HG03196 (cell line): ENCODE measurements at regions not wholly inside any gene's neighbourhood (a gene's known extent, or its start where the extent isn't known, plus 50 kb on each side); places are given as distances from the start of the nearest gene placed in this dataset.

Experiments used
- ATAC-seq: cut with Tn5 transposase; IDR thresholded peaks from one replicate; pipeline ENCODE4 v1.9.1; 2021; ENCODE audit not compliant: unreplicated experiment

GRCh38 chr14:38526826-38527501 is 271.1 kb upstream of the CLEC14A start:
- no peak for ATAC-seq

GRCh38 chr14:38524636-38525509 is 269.0 kb upstream of the CLEC14A start:
- ATAC-seq, result no peak

GRCh38 chr14:38522724-38523123 is 266.8 kb upstream of the CLEC14A start:
- ATAC-seq, result no peak

- no peak for ATAC-seq
Observed at GRCh38 chr14:38521591-38521990, 265.7 kb upstream of the CLEC14A start.

- no peak for ATAC-seq
Observed at GRCh38 chr14:38517426-38517825, 261.5 kb upstream of the CLEC14A start.

GRCh38 chr14:38512236-38512635 is 256.3 kb upstream of the CLEC14A start:
- no peak for ATAC-seq

- ATAC-seq, result no peak
Observed at GRCh38 chr14:38507299-38507698, 251.4 kb upstream of the CLEC14A start.

- ATAC-seq, result no peak
Observed at GRCh38 chr14:38505973-38506249, 250.0 kb upstream of the CLEC14A start.

- no peak for ATAC-seq
Observed at GRCh38 chr14:38505221-38505972, 249.5 kb upstream of the CLEC14A start.

- ATAC-seq, result no peak
Observed at GRCh38 chr14:38504175-38504574, 248.3 kb upstream of the CLEC14A start.

GRCh38 chr14:38502239-38502638 is 246.3 kb upstream of the CLEC14A start:
- no peak for ATAC-seq

- ATAC-seq, result no peak
Observed at GRCh38 chr14:38500125-38500524, 244.2 kb upstream of the CLEC14A start.

GRCh38 chr14:38496092-38496491 is 240.2 kb upstream of the CLEC14A start:
- ATAC-seq, result no peak

GRCh38 chr14:38490273-38490672 is 234.4 kb upstream of the CLEC14A start:
- peak; percentile 88 for ATAC-seq

- ATAC-seq, result no peak
Observed at GRCh38 chr14:38485026-38485425, 229.1 kb upstream of the CLEC14A start.

- no peak for ATAC-seq
Observed at GRCh38 chr14:38481952-38482678, 226.2 kb upstream of the CLEC14A start.

GRCh38 chr14:38469156-38469555 is 213.3 kb upstream of the CLEC14A start:
- no peak for ATAC-seq

GRCh38 chr14:38442208-38442607 is 186.3 kb upstream of the CLEC14A start:
- no peak for ATAC-seq

- ATAC-seq, result no peak
Observed at GRCh38 chr14:38432186-38432585, 176.3 kb upstream of the CLEC14A start.

- no peak for ATAC-seq
Observed at GRCh38 chr14:38431156-38431555, 175.3 kb upstream of the CLEC14A start.

GRCh38 chr14:38430522-38430921 is 174.6 kb upstream of the CLEC14A start:
- ATAC-seq, result no peak
